ENCODE measurements at regions not wholly inside any gene's neighbourhood (a gene's known extent, or its start where the extent isn't known, plus 50 kb on each side); places are given as distances from the start of the nearest gene placed in this dataset.

GRCh38 chr5:2696156-2696807 is 55.2 kb downstream of the IRX2 start:
- intact Hi-C loops (cut with micrococcal nuclease) = no loop called here

GRCh38 chr5:2695200-2695891 is 56.1 kb downstream of the IRX2 start:
- intact Hi-C loops (cut with micrococcal nuclease) = no loop called here

GRCh38 chr5:2691530-2691929 is 59.9 kb downstream of the IRX2 start:
- intact Hi-C loops (cut with micrococcal nuclease) = no loop called here

- intact Hi-C loops (cut with micrococcal nuclease) = no loop called here
These were observed 61.2 kb downstream of the IRX2 start for GRCh38 chr5:2690293-2690692.

GRCh38 chr5:2688586-2688985 is 62.9 kb downstream of the IRX2 start:
- intact Hi-C loops (cut with micrococcal nuclease) = no loop called here

- intact Hi-C loops (cut with micrococcal nuclease) = no loop called here
These were observed 63.7 kb downstream of the IRX2 start for GRCh38 chr5:2687746-2688145.

GRCh38 chr5:2686321-2687124 is 65.0 kb downstream of the IRX2 start:
- intact Hi-C loops (cut with micrococcal nuclease) = no loop called here

- intact Hi-C loops (cut with micrococcal nuclease) = no loop called here
These were observed 65.7 kb downstream of the IRX2 start for GRCh38 chr5:2685651-2686272.

GRCh38 chr5:2684606-2685005 is 66.9 kb downstream of the IRX2 start:
- intact Hi-C loops (cut with micrococcal nuclease) = no loop called here

- intact Hi-C loops (cut with micrococcal nuclease) = no loop called here
These were observed 67.8 kb downstream of the IRX2 start for GRCh38 chr5:2683720-2684119.

- intact Hi-C loops (cut with micrococcal nuclease) = no loop called here
These were observed 70.0 kb downstream of the IRX2 start for GRCh38 chr5:2681476-2681875.

- intact Hi-C loops (cut with micrococcal nuclease) = no loop called here
These were observed 70.5 kb downstream of the IRX2 start for GRCh38 chr5:2680979-2681378.

- intact Hi-C loops (cut with micrococcal nuclease) = no loop called here
These were observed 73.8 kb downstream of the IRX2 start for GRCh38 chr5:2677689-2678088.

- intact Hi-C loops (cut with micrococcal nuclease) = no loop called here
These were observed 75.9 kb downstream of the IRX2 start for GRCh38 chr5:2675548-2675947.

GRCh38 chr5:2674456-2674855 is 77.0 kb downstream of the IRX2 start:
- intact Hi-C loops (cut with micrococcal nuclease) = no loop called here

- intact Hi-C loops (cut with micrococcal nuclease) = no loop called here
These were observed 80.5 kb downstream of the IRX2 start for GRCh38 chr5:2670940-2671339.

GRCh38 chr5:2669913-2670312 is 81.6 kb downstream of the IRX2 start:
- intact Hi-C loops (cut with micrococcal nuclease) = no loop called here

- intact Hi-C loops (cut with micrococcal nuclease) = no loop called here
These were observed 82.2 kb downstream of the IRX2 start for GRCh38 chr5:2669259-2669658.

GRCh38 chr5:2666081-2666480 is 85.4 kb downstream of the IRX2 start:
- intact Hi-C loops (cut with micrococcal nuclease) = no loop called here

GRCh38 chr5:2663489-2663888 is 88.0 kb downstream of the IRX2 start:
- intact Hi-C loops (cut with micrococcal nuclease) = no loop called here

- intact Hi-C loops (cut with micrococcal nuclease) = no loop called here
These were observed 91.2 kb downstream of the IRX2 start for GRCh38 chr5:2660315-2660714.

GRCh38 chr5:2658881-2659470 is 92.5 kb downstream of the IRX2 start:
- intact Hi-C loops (cut with micrococcal nuclease) = no loop called here
